VCaP (cell line): ENCODE measurements at regions not wholly inside any gene's neighbourhood (a gene's known extent, or its start where the extent isn't known, plus 50 kb on each side); places are given as distances from the start of the nearest gene placed in this dataset.

ENCODE experiments used
- H3K27ac ChIP-seq: fragments of 450-650 bp; 2 replicates; pipeline ENCODE4 v1.5.1; 2017
- TF ChIP-seq, protein P1 (sequence below): fragments of 450-650 bp; conservative IDR thresholded peaks from 2 replicates; pipeline ENCODE4 v1.5.1; 2017; ENCODE audit warnings: mild to moderate bottlenecking, moderate library complexity

DNA sequence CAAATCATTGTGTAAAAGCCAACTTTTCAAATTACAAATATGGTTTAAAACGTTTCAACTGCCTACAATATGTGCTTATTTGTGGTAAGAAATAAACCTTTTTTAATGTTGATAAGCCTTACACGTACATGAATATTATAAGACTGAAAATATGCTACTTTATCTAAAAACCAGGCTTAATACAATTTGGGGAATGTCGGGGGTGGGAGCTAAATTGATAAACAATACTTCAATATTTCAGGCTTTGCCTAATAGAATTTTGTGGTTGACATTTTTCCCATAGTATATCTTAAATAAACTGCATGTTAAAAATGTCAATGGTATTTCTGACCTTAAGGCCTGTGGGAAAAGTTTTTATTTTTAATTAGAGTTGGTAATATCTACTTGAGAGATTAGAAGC lies 69.8 kb upstream of the SLIT2 start:
- no peak overlapping the region for H3K27ac ChIP-seq
- TF ChIP-seq, protein P1, sequence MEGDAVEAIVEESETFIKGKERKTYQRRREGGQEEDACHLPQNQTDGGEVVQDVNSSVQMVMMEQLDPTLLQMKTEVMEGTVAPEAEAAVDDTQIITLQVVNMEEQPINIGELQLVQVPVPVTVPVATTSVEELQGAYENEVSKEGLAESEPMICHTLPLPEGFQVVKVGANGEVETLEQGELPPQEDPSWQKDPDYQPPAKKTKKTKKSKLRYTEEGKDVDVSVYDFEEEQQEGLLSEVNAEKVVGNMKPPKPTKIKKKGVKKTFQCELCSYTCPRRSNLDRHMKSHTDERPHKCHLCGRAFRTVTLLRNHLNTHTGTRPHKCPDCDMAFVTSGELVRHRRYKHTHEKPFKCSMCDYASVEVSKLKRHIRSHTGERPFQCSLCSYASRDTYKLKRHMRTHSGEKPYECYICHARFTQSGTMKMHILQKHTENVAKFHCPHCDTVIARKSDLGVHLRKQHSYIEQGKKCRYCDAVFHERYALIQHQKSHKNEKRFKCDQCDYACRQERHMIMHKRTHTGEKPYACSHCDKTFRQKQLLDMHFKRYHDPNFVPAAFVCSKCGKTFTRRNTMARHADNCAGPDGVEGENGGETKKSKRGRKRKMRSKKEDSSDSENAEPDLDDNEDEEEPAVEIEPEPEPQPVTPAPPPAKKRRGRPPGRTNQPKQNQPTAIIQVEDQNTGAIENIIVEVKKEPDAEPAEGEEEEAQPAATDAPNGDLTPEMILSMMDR = no peak

DNA sequence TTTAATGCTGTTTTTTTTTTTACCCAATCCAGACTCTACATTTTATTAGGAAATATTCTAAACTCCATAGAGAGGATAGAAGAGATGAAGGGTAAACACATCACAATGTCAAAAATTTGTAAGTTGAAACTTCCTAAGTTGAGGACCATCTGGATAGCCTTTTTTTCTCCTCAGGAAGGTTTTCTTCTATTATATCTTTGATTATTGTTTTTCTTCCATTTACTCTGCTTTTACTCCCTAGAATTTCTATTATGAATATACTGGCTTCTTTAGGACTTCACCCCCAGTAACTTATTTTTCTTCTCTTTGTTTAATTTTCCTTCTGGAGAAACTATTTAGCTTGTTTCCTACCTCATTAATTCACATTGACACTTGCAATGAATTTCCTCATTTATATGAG lies 71.2 kb upstream of the SLIT2 start:
- H3K27ac ChIP-seq = no peak overlapping the region
- TF ChIP-seq, protein P1 = no peak

DNA sequence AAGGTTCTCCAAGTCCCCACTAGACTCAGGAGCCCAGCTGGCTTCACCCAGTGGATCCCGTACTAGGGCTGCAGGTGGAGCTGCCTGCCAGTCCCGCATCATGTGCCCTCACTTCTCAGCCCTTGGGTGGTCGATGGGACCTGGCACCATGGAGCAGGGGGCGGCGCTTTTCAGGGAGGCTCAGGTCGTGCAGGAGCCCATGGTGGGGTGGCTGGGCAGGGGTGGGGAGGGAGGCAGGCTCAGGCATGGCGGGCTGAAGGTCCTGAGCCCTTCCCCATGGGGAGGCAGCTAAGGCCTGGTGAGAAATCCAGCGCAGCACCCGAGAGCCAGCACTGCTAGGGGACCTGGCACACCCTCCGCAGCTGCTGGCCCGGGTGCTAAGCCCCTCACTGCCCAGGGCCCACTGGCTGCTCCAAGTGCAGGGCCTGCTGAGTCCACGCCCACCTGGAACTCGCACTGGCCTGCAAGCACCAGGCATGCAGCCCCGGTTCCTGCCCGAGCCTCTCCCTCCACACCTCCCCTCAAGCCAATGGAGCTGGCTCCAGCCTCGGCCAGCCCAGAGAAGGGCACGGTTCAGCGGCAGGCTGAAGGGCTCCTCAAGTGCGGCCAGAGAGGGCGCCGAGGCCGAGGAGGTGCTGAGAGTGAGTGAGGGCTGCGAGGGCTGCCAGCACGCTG lies 72.7 kb upstream of the SLIT2 start:
- TF ChIP-seq, protein P1 = no peak
- no peak overlapping the region for H3K27ac ChIP-seq

DNA sequence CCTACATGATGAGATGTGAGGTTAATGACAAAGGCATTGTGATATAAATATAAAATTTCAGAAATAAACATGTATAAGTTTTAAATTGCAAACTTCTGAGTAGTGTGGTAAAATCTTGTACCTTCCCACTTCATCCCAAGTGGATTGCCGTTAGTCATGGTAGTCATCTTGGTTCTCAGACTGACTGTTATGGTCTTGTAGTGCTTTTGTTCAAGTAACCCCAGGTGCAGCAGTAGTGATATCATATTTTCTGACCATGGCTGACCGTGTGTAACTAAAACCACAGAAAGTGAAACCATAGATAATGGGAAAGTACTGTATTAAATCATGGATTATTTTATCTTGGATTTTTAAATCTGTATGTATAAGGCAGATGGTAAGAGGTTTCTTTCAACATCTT lies 74.8 kb upstream of the SLIT2 start:
- TF ChIP-seq, protein P1 = no peak
- H3K27ac ChIP-seq = no peak overlapping the region

DNA sequence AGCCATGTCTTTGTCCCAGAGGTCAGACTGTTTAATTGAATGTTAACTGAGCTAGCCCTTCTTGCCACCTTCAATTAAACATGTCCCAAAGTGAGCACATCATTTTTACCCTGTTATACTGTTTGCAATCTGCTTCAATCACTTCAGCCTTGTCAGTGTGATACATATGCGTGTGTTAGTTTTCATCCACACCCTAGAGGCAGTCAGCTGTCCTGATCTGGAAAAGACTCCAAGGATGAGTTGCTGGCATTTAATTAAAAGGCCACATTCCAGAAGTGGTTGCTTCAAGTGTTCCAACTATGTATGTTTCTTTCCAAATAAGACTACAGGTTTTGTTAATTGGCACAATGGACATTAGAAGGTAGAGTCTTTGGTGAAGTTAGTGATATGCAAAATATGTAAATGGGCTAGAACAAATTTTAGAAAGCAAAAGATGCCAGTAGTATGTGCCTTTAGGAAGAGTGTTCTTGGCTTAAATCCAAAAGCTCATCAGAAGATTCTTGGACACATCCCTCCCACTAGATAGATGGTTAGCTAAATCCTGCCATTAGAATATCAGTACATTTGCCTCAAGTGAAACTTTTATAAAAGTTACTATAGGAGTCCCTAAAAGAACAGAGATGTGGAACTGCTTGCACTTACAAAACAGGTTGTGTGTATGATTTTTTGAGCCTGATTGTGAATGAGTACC lies 79.5 kb upstream of the SLIT2 start:
- no peak overlapping the region for H3K27ac ChIP-seq
- TF ChIP-seq, protein P1 = no peak

DNA sequence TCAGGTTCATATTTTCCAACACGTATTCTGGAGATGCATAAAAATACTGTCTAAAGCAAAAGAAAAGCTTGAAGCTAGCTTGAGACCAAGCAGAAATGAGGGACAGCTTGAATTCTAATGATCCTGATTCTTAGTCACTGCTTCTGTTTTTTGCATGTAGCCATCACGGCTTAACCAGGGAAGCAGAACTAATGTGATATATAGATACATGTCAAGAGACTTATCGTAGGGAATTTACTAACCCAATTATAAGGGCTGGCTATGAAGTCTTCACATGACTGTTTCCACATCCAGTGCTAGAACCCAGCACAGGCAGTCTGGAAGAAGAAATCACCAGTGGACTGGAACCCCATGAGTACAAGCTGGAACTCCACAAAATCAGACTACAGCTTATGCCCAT lies 85.2 kb upstream of the SLIT2 start:
- no peak overlapping the region for H3K27ac ChIP-seq
- TF ChIP-seq, protein P1 = no peak

DNA sequence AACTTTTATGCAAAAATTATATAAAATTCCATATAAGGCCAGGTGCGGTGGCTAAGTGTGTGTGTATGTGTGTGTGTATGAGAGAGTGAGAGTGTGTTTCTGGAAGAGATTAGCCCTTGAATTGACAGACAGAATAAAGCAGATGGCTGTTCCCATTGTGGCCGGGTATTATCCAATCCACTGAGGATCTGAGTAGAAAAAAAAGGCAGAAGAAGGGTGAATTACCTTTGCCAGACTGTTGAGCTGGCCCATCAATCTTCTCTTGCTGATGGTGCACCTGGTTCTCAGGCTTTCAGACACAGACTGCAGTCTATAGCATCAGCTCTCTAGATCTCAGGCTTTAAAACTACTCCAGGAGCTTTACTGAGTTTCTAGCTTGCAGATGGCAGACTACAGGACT lies 92.2 kb upstream of the SLIT2 start:
- TF ChIP-seq, protein P1 = no peak
- H3K27ac ChIP-seq = no peak overlapping the region
